ENCODE measurements at regions not wholly inside any gene's neighbourhood (a gene's known extent, or its start where the extent isn't known, plus 50 kb on each side); places are given as distances from the start of the nearest gene placed in this dataset.

DNA sequence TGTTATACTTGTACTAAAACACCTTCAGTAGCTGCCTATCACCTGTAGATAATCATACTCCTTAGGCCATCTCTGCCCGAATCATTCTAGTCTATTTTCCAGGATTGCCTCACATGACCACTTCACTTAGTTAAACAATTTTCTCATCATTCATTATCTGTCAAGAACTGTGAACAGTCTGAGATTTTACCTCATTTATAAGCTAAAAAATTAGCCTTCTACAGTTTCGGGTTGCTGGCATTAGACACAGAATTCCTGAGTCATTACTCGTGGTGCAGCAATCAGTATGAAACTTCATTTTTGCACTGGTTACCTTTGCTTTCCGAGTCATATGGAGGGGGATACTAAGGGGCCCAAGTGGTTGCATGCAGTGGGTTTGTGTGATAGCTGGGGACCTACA lies 57.6 kb upstream of the OTOGL start:
- no peak overlapping the region for H3K4ac ChIP-seq (ENCODE audit: low read depth, low read length)
- H2BK120ac ChIP-seq (ENCODE audit: low read depth, low read length, poor library complexity, severe bottlenecking) = no peak overlapping the region
- H2AFZ ChIP-seq (ENCODE audit: low read length) = no peak overlapping the region
- H4K91ac ChIP-seq (ENCODE audit: insufficient read length, low read depth, low read length) = no peak overlapping the region
- H2BK15ac ChIP-seq (ENCODE audit: low read depth, low read length) = no peak overlapping the region
- no peak overlapping the region for H3K23ac ChIP-seq (ENCODE audit: insufficient read length, low read depth, low read length)
- no CpG with 5 or more reads among the region's 4 CpGs for WGBS (ENCODE audit: extremely low coverage, insufficient read length, low lambda C conversion rate)
- H3K9ac ChIP-seq (ENCODE audit: extremely low read depth, insufficient read length, low read length) = no peak overlapping the region
- H3K27me3 ChIP-seq (ENCODE audit: insufficient read depth, low read length) = no peaks in the 10 kb centered on the region
- Mint-ChIP-seq H3K36me3 (ENCODE audit: insufficient read depth in 1 of 3, low read depth in 3 of 3) (no peaks in the 10 kb centered on the region), H3K4me1 (peaks cover 0 to 3% of the 10 kb centered on the region in 2 experiments; a peak in 1 of 4 replicates), H3K27ac (no peak overlapping the region), H3K4me3 (no peak overlapping the region), H3K9me3 (no peaks in the 10 kb centered on the region), H3K27me3 (ENCODE audit: low read depth) (no peaks in the 10 kb centered on the region; the same call in 1 of the 2 replicates)
- no peak overlapping the region for H3T11ph ChIP-seq (ENCODE audit: low read length)
- no peaks in the 10 kb centered on the region for H4K20me1 ChIP-seq (ENCODE audit: control insufficient read depth, insufficient read depth, insufficient read length)
- H4K8ac ChIP-seq (replicated peaks; ENCODE audit: insufficient read length, low read depth, low read length) = no peak overlapping the region
- no peak overlapping the region for H4K5ac ChIP-seq (ENCODE audit: insufficient read length, low read depth, low read length)
- no peak overlapping the region for H2BK12ac ChIP-seq (ENCODE audit: insufficient read length, low read depth, low read length)
- no peaks in the 10 kb centered on the region for H3K9me3 ChIP-seq (ENCODE audit: control insufficient read depth, low read depth, low read length)
- H3K23me2 ChIP-seq (ENCODE audit: insufficient read length, low read depth, low read length, poor library complexity, severe bottlenecking) = no peaks in the 10 kb centered on the region
- H2BK5ac ChIP-seq (ENCODE audit: insufficient read length, low read length) = no peak overlapping the region
- no peak overlapping the region for H3K18ac ChIP-seq (ENCODE audit: insufficient read length, low read depth, low read length)
- no peaks in the 10 kb centered on the region for H3K4me1 ChIP-seq (ENCODE audit: insufficient read depth, low read length)
- no peak overlapping the region for H3K14ac ChIP-seq (ENCODE audit: insufficient read depth, low read length)
- DNase-seq = no peak
- TF ChIP-seq, protein P1, sequence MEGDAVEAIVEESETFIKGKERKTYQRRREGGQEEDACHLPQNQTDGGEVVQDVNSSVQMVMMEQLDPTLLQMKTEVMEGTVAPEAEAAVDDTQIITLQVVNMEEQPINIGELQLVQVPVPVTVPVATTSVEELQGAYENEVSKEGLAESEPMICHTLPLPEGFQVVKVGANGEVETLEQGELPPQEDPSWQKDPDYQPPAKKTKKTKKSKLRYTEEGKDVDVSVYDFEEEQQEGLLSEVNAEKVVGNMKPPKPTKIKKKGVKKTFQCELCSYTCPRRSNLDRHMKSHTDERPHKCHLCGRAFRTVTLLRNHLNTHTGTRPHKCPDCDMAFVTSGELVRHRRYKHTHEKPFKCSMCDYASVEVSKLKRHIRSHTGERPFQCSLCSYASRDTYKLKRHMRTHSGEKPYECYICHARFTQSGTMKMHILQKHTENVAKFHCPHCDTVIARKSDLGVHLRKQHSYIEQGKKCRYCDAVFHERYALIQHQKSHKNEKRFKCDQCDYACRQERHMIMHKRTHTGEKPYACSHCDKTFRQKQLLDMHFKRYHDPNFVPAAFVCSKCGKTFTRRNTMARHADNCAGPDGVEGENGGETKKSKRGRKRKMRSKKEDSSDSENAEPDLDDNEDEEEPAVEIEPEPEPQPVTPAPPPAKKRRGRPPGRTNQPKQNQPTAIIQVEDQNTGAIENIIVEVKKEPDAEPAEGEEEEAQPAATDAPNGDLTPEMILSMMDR (conservative IDR thresholded peaks at IDR 0.05) = no peak
- no peak overlapping the region for H3K56ac ChIP-seq (ENCODE audit: insufficient read length, low read depth, low read length)
- no peaks in the 10 kb centered on the region for H3K79me1 ChIP-seq (ENCODE audit: insufficient read depth, low read depth, low read length, poor library complexity, severe bottlenecking)
- no peak overlapping the region for H3K27ac ChIP-seq (ENCODE audit: insufficient read length, low read depth, low read length)
- no peak overlapping the region for H2BK20ac ChIP-seq (ENCODE audit: low read depth, low read length, poor library complexity, severe bottlenecking)
- no peaks in the 10 kb centered on the region for H3K79me2 ChIP-seq (ENCODE audit: insufficient read depth, low read length)
- H2AK5ac ChIP-seq (ENCODE audit: insufficient read length, low read length) = no peak overlapping the region
- no peak overlapping the region for H3K4me2 ChIP-seq (ENCODE audit: insufficient read depth, insufficient read length, low read length)
